AG04450 (cell line): ENCODE measurements at regions not wholly inside any gene's neighbourhood (a gene's known extent, or its start where the extent isn't known, plus 50 kb on each side); places are given as distances from the start of the nearest gene placed in this dataset.
"Not testable (repeated sequence)": the region's sequence is repeated elsewhere in the genome, so short reads cannot be mapped to it uniquely, and the experiment has no call there.

ENCODE experiments used
- CTCF ChIA-PET: fragments of 300-600, 350-600 bp; formaldehyde crosslinking; extraction: SDS; loops from one replicate; lab custom pipeline; 2022; ENCODE audit warnings: antibody characterized with exemption, inconsistent platforms; lab: Charles Lee
- POLR2A ChIA-PET: fragments of 350-600 bp; formaldehyde crosslinking; extraction: SDS; loops from one replicate; lab custom pipeline; 2021; ENCODE audit warnings: antibody characterized with exemption, inconsistent platforms; lab: Yijun Ruan, JAX
- DNase-seq: peaks from one replicate; pipeline ENCODE4 v3.0.0-alpha.2; 2011; ENCODE audit warnings: low read depth, low spot score
- H3K27ac ChIP-seq: one replicate; pipeline ENCODE4 v1.5.1; 2012; ENCODE audit warnings: low read depth, low read length, control low read depth
- H3K27me3 ChIP-seq: one replicate; pipeline ENCODE4 v1.6.0; 2012; ENCODE audit warnings: low read length; ENCODE audit not compliant: control insufficient read depth, insufficient read depth
- H3K4me3 ChIP-seq: 2 replicates; pipeline ENCODE4 v1.5.1; 2011; ENCODE audit warnings: mild to moderate bottlenecking, low read depth, low read length, control low read depth
- H3K9me3 ChIP-seq: 2 replicates; pipeline ENCODE4 v1.5.1; 2012; ENCODE audit warnings: low read length; ENCODE audit not compliant: control insufficient read depth, insufficient read depth
- CTCF ChIP-seq: IDR thresholded peaks from 2 replicates; pipeline ENCODE4 v1.5.1; 2011; ENCODE audit warnings: low read depth, low read length, control low read depth, inconsistent platforms

- no peak overlapping the region for H3K27ac ChIP-seq
- ChIA-PET POLR2A (no interaction called here), CTCF (no interaction called here)
- H3K27me3 ChIP-seq, result peaks cover 32% of the 10 kb centered on the region
- no peak for DNase-seq
- no peak for TF ChIP-seq CTCF
- H3K9me3 ChIP-seq, result no peaks in the 10 kb centered on the region; the same call in 1 of the 2 replicates
- H3K4me3 ChIP-seq, result no peak overlapping the region
Observed at GRCh38 chr5:1648806-1649205, 125.0 kb upstream of the LPCAT1 start.

GRCh38 chr5:1647580-1647979, 123.8 kb upstream of the LPCAT1 start:
- TF ChIP-seq CTCF, result no peak
- no peak overlapping the region for H3K27ac ChIP-seq
- ChIA-PET POLR2A (no interaction called here), CTCF (no interaction called here)
- no peak overlapping the region for H3K4me3 ChIP-seq
- no peak for DNase-seq
- no peaks in the 10 kb centered on the region for H3K9me3 ChIP-seq
- peaks cover 32% of the 10 kb centered on the region for H3K27me3 ChIP-seq

- Histone ChIP-seq H3K9me3 (no peaks in the 10 kb centered on the region), H3K27me3 (peaks cover 38% of the 10 kb centered on the region), H3K27ac (no peak overlapping the region), H3K4me3 (no peak overlapping the region)
- peak; percentile 81 for TF ChIP-seq CTCF
- DNase-seq, result peak; percentile 52
- ChIA-PET POLR2A (no interaction called here), CTCF (interaction anchor here (0.5 to 3.0 kb wide), 33 partner anchors 10 to 732 kb away, joined by 3 to 23 read pairs (median 4); partner anchors contain the start of gene CLPTM1L)
Observed at GRCh38 chr5:1644810-1645571, 121.2 kb upstream of the LPCAT1 start.

GRCh38 chr5:1644393-1644809, 120.6 kb upstream of the LPCAT1 start:
- H3K4me3 ChIP-seq, H3K9me3 ChIP-seq, DNase-seq, H3K27ac ChIP-seq, POLR2A ChIA-PET: not testable (repeated sequence)
- H3K27me3 ChIP-seq, result peaks cover 44% of the 10 kb centered on the region
- CTCF ChIA-PET, result interaction anchor here (0.6 to 3.0 kb wide), 22 partner anchors 10 to 731 kb away, joined by 3 to 23 read pairs (median 4); partner anchors contain the start of gene CLPTM1L

GRCh38 chr5:1643651-1644392, 120.1 kb upstream of the LPCAT1 start:
- no peak overlapping the region for H3K4me3 ChIP-seq
- no peaks in the 10 kb centered on the region for H3K9me3 ChIP-seq
- ChIA-PET POLR2A (interaction anchor here (0.6 kb wide), 1 partner anchor 45 kb away, joined by 3 read pairs; no protein-coding TSS in a partner anchor), CTCF (interaction anchor here (0.6 to 3.0 kb wide), 12 partner anchors 9 to 722 kb away, joined by 3 to 20 read pairs (median 4); no protein-coding TSS in a partner anchor)
- no peak for DNase-seq
- no peak for TF ChIP-seq CTCF
- no peak overlapping the region for H3K27ac ChIP-seq
- peaks cover 49% of the 10 kb centered on the region for H3K27me3 ChIP-seq
